IgD-negative memory B cell (primary cell): ENCODE measurements at regions not wholly inside any gene's neighbourhood (a gene's known extent, or its start where the extent isn't known, plus 50 kb on each side); places are given as distances from the start of the nearest gene placed in this dataset.
"Not testable (repeated sequence)": the region's sequence is repeated elsewhere in the genome, so short reads cannot be mapped to it uniquely, and the experiment has no call there.

Source experiments
- H3K27ac Mint-ChIP-seq, 3 donors: one replicate each; pipeline ENCODE4 v1.8.0; 2020 to 2022; ENCODE audit warnings: mild to moderate bottlenecking in 3 of 3, mixed read lengths in 3 of 3, moderate library complexity in 1 of 3
- H3K27me3 Mint-ChIP-seq: one replicate; pipeline ENCODE4 v1.8.0; 2021; ENCODE audit warnings: mixed read lengths
- H3K36me3 Mint-ChIP-seq: one replicate; pipeline ENCODE4 v1.8.0; 2020; ENCODE audit warnings: mild to moderate bottlenecking, mixed read lengths
- H3K4me1 Mint-ChIP-seq, 3 donors: one replicate each; pipeline ENCODE4 v1.8.0; 2020 to 2022; ENCODE audit warnings: mixed read lengths in 3 of 3, mild to moderate bottlenecking in 1 of 3
- H3K4me3 Mint-ChIP-seq, 4 donors: one replicate each; pipeline ENCODE4 v1.8.0; 2020 to 2022; ENCODE audit warnings: mild to moderate bottlenecking in 4 of 4, mixed read lengths in 4 of 4, moderate library complexity in 3 of 4
- H3K9me3 Mint-ChIP-seq, 3 donors: one replicate each; pipeline ENCODE4 v1.8.0; 2020 to 2021; ENCODE audit warnings: mixed read lengths in 3 of 3, mild to moderate bottlenecking in 1 of 3

DNA sequence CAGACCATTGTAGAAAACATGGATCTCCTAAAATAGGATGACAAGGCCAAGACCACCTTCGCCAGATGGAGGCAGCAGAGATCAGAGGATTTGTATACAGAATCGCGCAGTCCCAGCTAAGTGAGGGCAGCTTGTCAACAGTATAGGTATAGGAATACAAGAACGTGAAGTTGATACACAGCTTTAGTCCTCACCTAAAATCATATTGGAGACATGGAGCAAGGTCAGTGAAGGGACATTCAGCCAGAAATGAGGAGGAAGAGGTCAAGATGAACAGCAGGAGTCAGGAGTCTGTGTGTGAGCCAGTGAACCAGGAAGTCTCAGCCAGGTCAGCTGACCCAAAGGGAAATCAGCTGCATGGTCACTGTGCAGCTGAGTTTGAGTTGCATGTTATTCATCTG, 263.4 kb upstream of the PRKCQ start:
- Mint-ChIP-seq H3K27me3 (peaks cover 1% of the 10 kb centered on the region), H3K4me1 (peaks cover 0 to 3% (median 2%) of the 10 kb centered on the region in 3 donors), H3K9me3 (no peaks in the 10 kb centered on the region), H3K36me3 (no peaks in the 10 kb centered on the region), H3K4me3 (no peak overlapping the region), H3K27ac (no peak overlapping the region)

DNA sequence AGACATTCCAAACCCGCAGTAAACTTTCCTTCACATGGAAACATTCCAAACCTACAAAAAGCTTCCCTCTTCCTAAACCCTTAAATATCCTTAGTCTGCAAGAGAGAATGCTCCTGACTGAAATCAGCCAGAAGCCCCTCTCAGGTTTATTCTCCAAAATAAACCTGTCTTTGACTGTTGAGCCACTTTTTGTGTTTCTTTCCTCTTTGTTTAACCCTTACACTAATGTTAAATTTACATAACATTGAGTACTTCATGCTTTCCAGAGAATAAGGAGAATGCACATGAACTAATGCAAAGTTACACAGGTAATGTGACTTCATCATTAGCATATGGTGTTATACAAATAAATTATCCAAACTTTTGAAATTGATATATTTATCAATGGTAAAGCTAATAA, 262.6 kb upstream of the PRKCQ start:
- H3K4me1 Mint-ChIP-seq, result peaks cover 0 to 3% (median 2%) of the 10 kb centered on the region in 3 donors
- H3K27me3 Mint-ChIP-seq, result peaks cover 1% of the 10 kb centered on the region
- H3K27ac Mint-ChIP-seq, result no peak overlapping the region
- no peaks in the 10 kb centered on the region for H3K36me3 Mint-ChIP-seq
- no peaks in the 10 kb centered on the region for H3K9me3 Mint-ChIP-seq
- H3K4me3 Mint-ChIP-seq, result no peak overlapping the region

DNA sequence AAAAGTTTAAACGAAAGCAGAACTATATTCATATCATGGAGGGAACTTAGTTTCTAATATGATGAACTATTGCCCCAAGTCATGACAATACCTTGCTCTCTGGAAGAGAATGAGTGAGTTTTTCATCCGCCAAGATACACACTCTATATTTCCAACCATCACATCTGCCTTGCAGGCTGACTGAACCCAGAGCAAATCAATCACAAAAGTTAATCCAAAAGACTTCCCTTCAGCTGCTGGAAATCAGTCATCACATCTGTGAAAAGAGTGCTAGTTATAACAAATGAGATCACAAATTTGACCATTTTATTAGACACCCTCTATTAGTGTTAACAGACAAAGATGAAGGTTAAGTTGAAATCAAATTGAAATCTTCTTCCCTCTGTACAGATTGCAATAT, 261.7 kb upstream of the PRKCQ start:
- Mint-ChIP-seq H3K27me3 (peaks cover 1% of the 10 kb centered on the region), H3K27ac (no peak overlapping the region), H3K4me1 (peaks cover 0 to 3% (median 2%) of the 10 kb centered on the region in 3 donors), H3K4me3 (no peak overlapping the region), H3K36me3 (no peaks in the 10 kb centered on the region), H3K9me3 (no peaks in the 10 kb centered on the region)

DNA sequence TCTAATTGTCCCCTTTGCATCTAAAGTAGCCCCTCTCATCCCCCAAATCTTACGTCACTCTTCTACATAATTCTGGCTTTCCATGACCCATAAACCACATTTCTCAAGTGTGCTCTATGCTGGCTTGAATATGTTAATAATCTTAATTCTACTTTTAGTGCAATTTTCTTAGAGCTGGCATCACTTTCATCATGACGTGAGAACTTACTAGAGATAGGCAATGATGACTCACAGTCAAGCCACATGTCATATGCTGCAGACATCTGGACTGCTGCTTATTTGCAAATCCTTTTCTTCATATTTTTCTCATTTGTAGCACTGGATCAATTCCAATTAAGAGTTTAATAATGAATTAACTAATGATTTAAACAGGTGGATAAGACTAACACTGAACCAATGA, 260.7 kb upstream of the PRKCQ start:
- H3K4me1 Mint-ChIP-seq, result peaks cover 0 to 3% (median 2%) of the 10 kb centered on the region in 3 donors
- H3K27me3 Mint-ChIP-seq, result peaks cover 1% of the 10 kb centered on the region
- H3K27ac Mint-ChIP-seq, result no peak overlapping the region
- H3K9me3 Mint-ChIP-seq, result no peaks in the 10 kb centered on the region
- H3K4me3 Mint-ChIP-seq, result no peak overlapping the region
- no peaks in the 10 kb centered on the region for H3K36me3 Mint-ChIP-seq

DNA sequence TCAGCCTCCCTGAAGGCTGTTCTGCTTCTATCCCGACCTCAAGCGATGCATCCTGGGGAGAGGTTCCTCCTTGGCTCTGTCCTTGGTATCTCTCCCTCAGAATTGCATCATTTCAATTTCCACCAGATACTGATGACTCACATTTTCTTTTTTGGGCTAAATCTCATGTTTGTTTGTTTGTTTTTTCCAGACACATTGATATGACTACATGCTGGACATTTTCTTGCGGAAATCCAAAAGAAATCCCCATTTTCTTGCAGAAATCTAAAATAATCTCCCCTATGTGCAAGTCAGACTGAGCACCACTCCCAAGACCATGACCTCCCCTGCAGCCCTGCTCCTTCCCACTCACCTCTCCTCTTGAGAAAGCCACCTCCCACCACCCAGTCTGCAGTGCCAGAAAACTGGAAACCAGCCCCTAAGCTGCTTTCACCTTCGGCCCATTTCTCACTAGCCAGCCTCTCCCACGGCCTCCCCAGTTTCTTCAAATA, 260.2 kb upstream of the PRKCQ start:
- Mint-ChIP-seq H3K9me3 (no peaks in the 10 kb centered on the region), H3K27ac (no peak overlapping the region), H3K27me3 (peaks cover 1% of the 10 kb centered on the region)

DNA sequence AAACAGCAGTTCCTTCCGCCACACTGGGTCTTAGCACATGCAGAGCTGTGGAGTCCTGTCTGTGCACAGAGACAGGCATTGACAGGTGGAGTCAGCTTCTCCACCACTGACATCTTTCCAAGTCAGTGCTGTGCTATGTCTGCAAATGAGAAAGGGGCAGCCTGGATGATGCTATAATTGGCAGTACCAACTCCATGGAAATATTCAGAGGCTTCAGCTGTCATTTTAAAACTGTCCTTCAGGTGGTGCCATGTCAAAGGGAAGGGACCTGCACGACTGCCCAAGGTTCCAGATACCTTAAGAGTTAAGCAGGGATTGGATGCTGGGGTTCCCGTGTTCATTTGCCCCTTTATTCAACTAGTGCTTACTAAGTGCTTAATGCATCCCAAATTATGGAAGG, 258.0 kb upstream of the PRKCQ start:
- Mint-ChIP-seq H3K27me3 (no peaks in the 10 kb centered on the region), H3K27ac (no peak overlapping the region), H3K36me3 (no peaks in the 10 kb centered on the region), H3K4me1 (no peaks in the 10 kb centered on the region), H3K4me3 (no peak overlapping the region), H3K9me3 (no peaks in the 10 kb centered on the region)

More for the DNA sequence above, 260.2 kb upstream of the PRKCQ start:
- Mint-ChIP-seq H3K4me1 (peaks cover 0 to 3% (median 2%) of the 10 kb centered on the region in 3 donors), H3K4me3 (no peak overlapping the region), H3K36me3 (no peaks in the 10 kb centered on the region)

DNA sequence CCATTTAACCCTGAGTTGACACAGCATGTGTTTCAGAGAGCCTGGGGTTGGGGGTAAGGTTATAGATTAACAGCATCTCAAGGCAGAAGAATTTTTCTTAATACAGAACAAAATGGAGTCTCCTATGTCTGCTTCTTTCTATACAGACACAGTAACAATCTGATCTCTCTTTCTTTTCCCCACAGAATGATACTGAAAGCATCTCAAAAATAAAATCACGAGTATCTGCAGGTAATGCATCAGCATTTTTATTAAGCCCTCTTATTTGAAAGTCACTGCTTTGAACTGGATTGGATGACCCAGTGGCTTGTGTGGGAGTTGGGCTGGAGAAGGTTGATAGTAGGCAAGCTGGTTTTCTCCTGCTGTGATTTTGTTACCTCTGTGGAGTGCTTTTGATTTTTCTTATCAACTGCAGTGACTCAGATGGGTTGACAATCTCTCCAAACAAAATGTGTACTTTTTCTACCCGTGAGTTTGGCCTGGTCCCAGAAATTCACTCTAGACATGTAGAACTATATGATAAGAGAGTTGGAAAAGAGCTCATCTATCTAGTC, 253.5 kb upstream of the PRKCQ start:
- Mint-ChIP-seq H3K9me3 (no peaks in the 10 kb centered on the region), H3K36me3 (no peaks in the 10 kb centered on the region), H3K27me3 (no peaks in the 10 kb centered on the region), H3K27ac (no peak overlapping the region), H3K4me1 (no peaks in the 10 kb centered on the region), H3K4me3 (no peak overlapping the region)

DNA sequence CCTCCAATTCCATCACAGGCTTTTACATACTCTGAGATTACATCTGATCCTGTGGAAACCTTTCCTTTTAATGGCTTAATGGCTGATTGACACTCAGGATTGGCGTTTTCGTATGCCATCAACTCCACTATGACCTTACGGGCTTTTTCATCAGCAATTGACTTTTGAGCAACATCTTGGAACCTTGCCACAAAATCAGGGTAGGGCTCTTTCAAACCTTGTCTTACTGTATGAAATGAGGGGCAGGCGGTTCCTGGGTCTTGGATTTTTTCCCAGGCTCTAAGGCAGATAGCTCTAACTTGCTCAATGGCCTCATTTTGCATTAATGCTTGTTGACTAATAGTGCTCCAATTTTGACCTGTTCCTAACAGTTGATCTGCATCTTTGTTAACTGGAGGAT, 250.9 kb upstream of the PRKCQ start:
- H3K4me3 Mint-ChIP-seq, H3K4me1 Mint-ChIP-seq, H3K9me3 Mint-ChIP-seq, H3K36me3 Mint-ChIP-seq, H3K27me3 Mint-ChIP-seq: not testable (repeated sequence)
- peak overlapping the region in 1 of 3 donors; percentile 64 for H3K27ac Mint-ChIP-seq

DNA sequence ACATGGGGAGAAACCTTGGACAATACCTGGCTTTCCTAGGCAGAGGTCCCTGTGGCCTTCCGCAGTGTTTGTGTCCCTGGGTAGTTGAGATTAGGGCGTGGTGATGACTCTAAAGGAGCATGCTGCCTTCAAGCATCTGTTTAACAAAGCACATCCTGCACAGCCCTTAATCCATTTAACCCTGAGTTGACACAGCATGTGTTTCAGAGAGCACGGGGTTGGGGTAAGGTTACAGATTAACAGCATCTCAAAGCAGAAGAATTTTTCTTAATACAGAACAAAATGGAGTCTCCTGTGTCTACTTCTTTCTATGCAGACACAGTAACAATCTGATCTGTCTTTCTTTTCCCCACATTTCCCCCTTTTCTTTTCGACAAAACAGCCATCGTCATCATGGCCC, 244.7 kb upstream of the PRKCQ start:
- not testable (repeated sequence) for H3K9me3 Mint-ChIP-seq, H3K4me3 Mint-ChIP-seq, H3K27ac Mint-ChIP-seq, H3K4me1 Mint-ChIP-seq, H3K36me3 Mint-ChIP-seq, H3K27me3 Mint-ChIP-seq

DNA sequence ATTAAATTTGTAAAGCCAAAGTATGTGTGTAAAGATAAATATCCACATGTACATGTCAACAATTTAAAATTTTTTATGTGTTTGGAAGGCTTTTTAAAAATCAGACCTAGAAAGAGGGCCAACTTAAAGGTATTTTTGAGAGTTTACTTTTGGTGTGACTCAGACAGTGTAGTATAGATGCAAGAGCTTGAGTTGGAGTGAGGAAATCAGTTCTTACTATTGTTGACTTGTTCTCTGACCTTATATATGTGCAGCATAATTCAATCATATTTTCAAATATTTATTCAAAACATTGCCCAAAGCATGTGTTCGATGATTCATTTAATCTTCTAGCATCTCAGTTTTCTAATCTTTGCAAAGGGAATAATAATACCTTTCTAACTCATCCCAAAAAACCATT, 243.7 kb upstream of the PRKCQ start:
- H3K27ac Mint-ChIP-seq, result no peak overlapping the region
- H3K4me1 Mint-ChIP-seq, result no peaks in the 10 kb centered on the region
- peaks cover 9% of the 10 kb centered on the region for H3K27me3 Mint-ChIP-seq
- H3K4me3 Mint-ChIP-seq, result no peak overlapping the region
- H3K9me3 Mint-ChIP-seq, result no peaks in the 10 kb centered on the region
- H3K36me3 Mint-ChIP-seq, result no peaks in the 10 kb centered on the region

DNA sequence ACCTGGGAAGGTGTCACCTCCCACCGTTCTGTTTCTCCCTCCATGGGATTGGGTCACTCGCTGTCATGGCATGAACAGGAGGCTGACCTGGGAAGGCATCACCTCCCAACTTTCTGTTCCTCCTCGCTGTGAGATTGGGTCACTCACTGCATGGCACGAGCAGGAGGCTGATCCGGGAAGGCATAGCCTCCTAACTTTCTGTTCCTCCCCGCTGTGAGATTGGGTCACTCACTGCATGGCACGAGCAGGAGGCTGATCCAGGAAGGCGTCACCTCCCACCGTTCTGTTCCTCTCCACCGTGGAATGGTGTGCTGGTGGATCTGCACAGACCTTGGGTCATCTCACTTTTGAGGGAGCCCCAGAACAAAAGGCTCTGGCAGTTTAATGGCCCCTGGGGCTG, 239.2 kb upstream of the PRKCQ start:
- H3K27me3 Mint-ChIP-seq, result peaks cover 12% of the 10 kb centered on the region
- H3K9me3 Mint-ChIP-seq, result no peaks in the 10 kb centered on the region
- no peaks in the 10 kb centered on the region for H3K36me3 Mint-ChIP-seq
- no peaks in the 10 kb centered on the region for H3K4me1 Mint-ChIP-seq
- H3K4me3 Mint-ChIP-seq, result no peak overlapping the region
- no peak overlapping the region for H3K27ac Mint-ChIP-seq

DNA sequence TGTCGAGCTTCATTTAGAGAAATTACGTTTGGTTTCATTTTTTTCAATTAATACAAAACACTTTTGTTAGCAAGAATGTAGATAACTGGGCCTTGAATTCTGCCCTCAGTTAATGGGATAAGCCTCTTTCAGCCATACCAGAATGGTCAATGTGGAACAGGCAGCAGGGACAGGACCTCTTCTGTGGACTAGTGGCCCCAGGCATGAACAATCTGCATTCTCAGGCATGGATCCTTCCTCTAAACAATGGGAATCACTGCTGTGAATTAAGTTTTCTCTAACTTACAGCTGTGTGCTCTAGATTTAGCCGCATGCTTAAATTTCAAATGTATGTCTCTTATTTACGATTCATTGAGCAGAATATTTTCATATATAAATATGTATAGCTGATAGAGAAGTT, 237.7 kb upstream of the PRKCQ start:
- Mint-ChIP-seq H3K27me3 (peaks cover 12% of the 10 kb centered on the region), H3K9me3 (no peaks in the 10 kb centered on the region), H3K27ac (no peak overlapping the region), H3K4me3 (no peak overlapping the region), H3K4me1 (no peaks in the 10 kb centered on the region), H3K36me3 (no peaks in the 10 kb centered on the region)

DNA sequence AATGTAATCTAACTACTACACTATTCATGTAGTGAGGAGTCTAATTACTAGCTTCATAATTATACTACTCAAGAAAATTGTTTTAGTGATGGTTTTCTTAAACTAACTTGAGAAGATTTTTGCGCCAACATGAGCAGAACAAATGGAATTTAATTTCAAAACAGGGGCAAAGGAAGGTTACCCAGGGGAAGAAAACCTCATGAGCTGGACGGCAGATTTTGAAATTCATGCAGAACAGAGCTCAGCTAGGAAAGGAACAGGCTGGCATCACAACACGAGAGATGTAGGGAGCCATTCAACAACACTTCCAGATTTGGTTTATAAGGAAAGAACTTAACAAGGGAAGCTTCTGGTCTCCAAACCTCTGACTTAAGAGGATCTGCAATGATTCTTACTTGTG, 235.3 kb upstream of the PRKCQ start:
- H3K27ac Mint-ChIP-seq, result no peak overlapping the region
- H3K27me3 Mint-ChIP-seq, result peaks cover 22% of the 10 kb centered on the region
- no peaks in the 10 kb centered on the region for H3K4me1 Mint-ChIP-seq
- peaks cover 0 to 4% (median 1%) of the 10 kb centered on the region in 3 donors for H3K9me3 Mint-ChIP-seq
- H3K4me3 Mint-ChIP-seq, result no peak overlapping the region
- H3K36me3 Mint-ChIP-seq, result no peaks in the 10 kb centered on the region

DNA sequence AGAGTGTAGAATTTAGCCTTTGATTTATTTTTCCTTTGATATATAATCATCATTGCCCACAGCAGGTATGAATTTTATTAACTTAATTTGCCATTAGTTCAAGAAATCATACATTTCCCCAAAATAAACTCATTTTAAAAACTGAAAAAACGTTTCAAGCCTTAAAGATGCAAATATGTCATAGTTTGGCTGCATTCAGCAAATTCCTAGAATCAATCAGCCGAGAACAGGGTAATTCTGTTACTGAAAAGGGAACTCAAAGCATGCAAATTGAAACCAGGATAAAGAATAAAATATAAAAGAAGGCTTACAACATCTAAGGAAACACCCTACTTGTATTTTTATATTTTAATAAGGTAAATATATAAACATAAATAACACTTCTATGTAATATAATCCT, 233.8 kb upstream of the PRKCQ start:
- no peak overlapping the region for H3K27ac Mint-ChIP-seq
- no peak overlapping the region for H3K4me3 Mint-ChIP-seq
- peaks cover 0 to 4% (median 1%) of the 10 kb centered on the region in 3 donors for H3K9me3 Mint-ChIP-seq
- H3K4me1 Mint-ChIP-seq, result no peaks in the 10 kb centered on the region
- H3K36me3 Mint-ChIP-seq, result no peaks in the 10 kb centered on the region
- peaks cover 14% of the 10 kb centered on the region for H3K27me3 Mint-ChIP-seq

DNA sequence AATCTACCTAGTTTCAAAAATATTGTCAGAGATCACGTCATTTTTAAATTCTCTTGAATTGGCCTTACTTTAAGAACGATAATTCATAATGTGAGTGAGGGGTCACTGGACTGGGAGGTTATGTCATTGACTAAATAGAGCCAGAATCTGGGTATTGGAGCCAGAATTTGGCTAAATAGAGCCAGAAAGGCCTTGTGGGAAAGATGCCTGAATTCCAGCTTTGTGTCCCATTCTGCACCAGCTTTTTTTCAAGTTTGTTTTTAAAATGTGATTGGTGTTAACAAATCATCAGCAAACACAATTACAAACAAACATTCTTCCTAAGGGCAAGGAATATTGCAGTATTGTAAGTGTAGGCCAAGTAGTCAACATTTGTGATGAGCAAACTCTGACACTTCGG, 233.2 kb upstream of the PRKCQ start:
- no peak overlapping the region for H3K27ac Mint-ChIP-seq
- H3K36me3 Mint-ChIP-seq, result no peaks in the 10 kb centered on the region
- H3K4me3 Mint-ChIP-seq, result no peak overlapping the region
- H3K4me1 Mint-ChIP-seq, result no peaks in the 10 kb centered on the region
- peaks cover 10% of the 10 kb centered on the region for H3K27me3 Mint-ChIP-seq
- peaks cover 0 to 5% (median 1%) of the 10 kb centered on the region in 3 donors for H3K9me3 Mint-ChIP-seq

DNA sequence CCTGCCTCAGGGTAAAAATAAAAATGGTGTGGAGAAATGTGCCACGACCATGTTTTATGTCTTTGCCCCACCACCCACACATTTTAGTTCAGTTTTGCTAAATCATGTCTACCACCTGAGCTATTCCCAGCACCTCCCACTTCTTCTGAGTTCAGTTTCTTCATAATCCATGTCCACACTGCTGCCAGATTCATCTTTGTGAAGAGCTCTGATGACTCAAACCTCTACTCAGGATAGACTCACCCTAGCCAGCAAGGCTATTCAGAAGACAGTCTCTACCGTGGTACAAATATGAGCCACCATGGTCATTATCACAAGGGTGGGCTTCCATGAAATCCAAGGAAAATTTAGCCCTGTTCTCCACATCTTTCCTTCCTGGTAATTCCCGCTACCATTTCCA, 231.1 kb upstream of the PRKCQ start:
- peaks cover 0 to 5% (median 1%) of the 10 kb centered on the region in 3 donors for H3K9me3 Mint-ChIP-seq
- H3K4me3 Mint-ChIP-seq, result no peak overlapping the region
- peaks cover 2% of the 10 kb centered on the region for H3K36me3 Mint-ChIP-seq
- no peak overlapping the region for H3K27ac Mint-ChIP-seq
- H3K4me1 Mint-ChIP-seq, result no peaks in the 10 kb centered on the region
- peaks cover 9% of the 10 kb centered on the region for H3K27me3 Mint-ChIP-seq

DNA sequence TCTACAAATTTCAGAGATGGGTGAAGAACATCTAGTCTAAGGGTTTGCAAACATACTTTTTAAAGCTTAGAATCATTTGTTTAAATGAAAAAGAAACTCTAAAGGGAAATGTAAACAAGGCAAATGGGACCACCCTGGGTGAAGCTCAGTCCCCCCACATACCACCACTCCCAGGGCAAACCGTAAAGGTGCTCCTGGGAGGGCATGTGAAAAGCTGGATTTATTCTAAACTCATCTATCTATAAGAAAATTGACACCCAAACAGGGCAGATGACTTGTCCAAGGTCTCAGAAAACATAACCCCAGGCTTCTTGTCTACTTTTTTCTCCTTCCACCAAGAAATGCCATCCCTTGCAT, 223.3 kb upstream of the PRKCQ start:
- Mint-ChIP-seq H3K27ac (peak overlapping the region in 1 of 3 donors; percentile 36), H3K36me3 (peaks cover 2% of the 10 kb centered on the region), H3K4me3 (no peak overlapping the region), H3K4me1 (no peaks in the 10 kb centered on the region), H3K27me3 (no peaks in the 10 kb centered on the region), H3K9me3 (peaks cover 0 to 4% (median 0%) of the 10 kb centered on the region in 3 donors)
